Dermis blood vessel endothelial cell (primary cell): ENCODE measurements at regions not wholly inside any gene's neighbourhood (a gene's known extent, or its start where the extent isn't known, plus 50 kb on each side); places are given as distances from the start of the nearest gene placed in this dataset.
"Not testable (repeated sequence)": the region's sequence is repeated elsewhere in the genome, so short reads cannot be mapped to it uniquely, and the experiment has no call there.

ENCODE experiments used
- DNase-seq: peaks from one replicate; pipeline ENCODE4 v3.0.0; 2010

GRCh38 chr1:18564676-18565075 lies 66.0 kb upstream of the PAX7 start:
- DNase-seq: no peak

- DNase-seq: no peak
These were observed 65.3 kb upstream of the PAX7 start for GRCh38 chr1:18565321-18565720.

GRCh38 chr1:18568489-18568888 lies 62.2 kb upstream of the PAX7 start:
- DNase-seq: no peak

GRCh38 chr1:18569251-18569650 lies 61.4 kb upstream of the PAX7 start:
- no peak for DNase-seq

GRCh38 chr1:18569811-18570545 lies 60.7 kb upstream of the PAX7 start:
- no peak for DNase-seq

GRCh38 chr1:18571275-18571674 lies 59.4 kb upstream of the PAX7 start:
- no peak for DNase-seq

- DNase-seq: no peak
These were observed 58.4 kb upstream of the PAX7 start for GRCh38 chr1:18572022-18572880.

- no peak for DNase-seq
These were observed 57.5 kb upstream of the PAX7 start for GRCh38 chr1:18573170-18573569.

- DNase-seq: no peak
These were observed 55.9 kb upstream of the PAX7 start for GRCh38 chr1:18574754-18575153.

- DNase-seq: peak; percentile 75
These were observed 55.0 kb upstream of the PAX7 start for GRCh38 chr1:18575620-18576019.

GRCh38 chr1:18578271-18578670 lies 52.4 kb upstream of the PAX7 start:
- peak; percentile 36 for DNase-seq

- DNase-seq: not testable (repeated sequence)
These were observed 51.4 kb upstream of the PAX7 start for GRCh38 chr1:18579267-18579666.

GRCh38 chr1:18580047-18580446 lies 50.6 kb upstream of the PAX7 start:
- DNase-seq: no peak

GRCh38 chr1:18580691-18581419 lies 49.8 kb upstream of the PAX7 start:
- DNase-seq: no peak
